ENCODE measurements at regions not wholly inside any gene's neighbourhood (a gene's known extent, or its start where the extent isn't known, plus 50 kb on each side); places are given as distances from the start of the nearest gene placed in this dataset.

GRCh38 chr13:72153272-72153671 is 286.3 kb upstream of the DACH1 start:
- DNase-seq: no peak

GRCh38 chr13:72151241-72151640 is 284.2 kb upstream of the DACH1 start:
- DNase-seq: no peak

- no peak for DNase-seq
Measured at GRCh38 chr13:72150502-72150901, 283.5 kb upstream of the DACH1 start.

GRCh38 chr13:72149701-72150100 is 282.7 kb upstream of the DACH1 start:
- no peak for DNase-seq

- no peak for DNase-seq
Measured at GRCh38 chr13:72146816-72147215, 279.8 kb upstream of the DACH1 start.

- no peak for DNase-seq
Measured at GRCh38 chr13:72145383-72145782, 278.4 kb upstream of the DACH1 start.

GRCh38 chr13:72144636-72145035 is 277.6 kb upstream of the DACH1 start:
- DNase-seq: no peak

GRCh38 chr13:72141855-72142519 is 275.0 kb upstream of the DACH1 start:
- no peak for DNase-seq

GRCh38 chr13:72139192-72139591 is 272.2 kb upstream of the DACH1 start:
- no peak for DNase-seq

- DNase-seq: no peak
Measured at GRCh38 chr13:72132075-72132474, 265.1 kb upstream of the DACH1 start.

- no peak for DNase-seq
Measured at GRCh38 chr13:72129117-72129516, 262.1 kb upstream of the DACH1 start.

GRCh38 chr13:72127031-72127430 is 260.0 kb upstream of the DACH1 start:
- no peak for DNase-seq

- DNase-seq: no peak
Measured at GRCh38 chr13:72126424-72126823, 259.4 kb upstream of the DACH1 start.

- no peak for DNase-seq
Measured at GRCh38 chr13:72125561-72125960, 258.6 kb upstream of the DACH1 start.

GRCh38 chr13:72122661-72123255 is 255.8 kb upstream of the DACH1 start:
- no peak for DNase-seq

GRCh38 chr13:72121466-72121865 is 254.5 kb upstream of the DACH1 start:
- DNase-seq: no peak

- DNase-seq: no peak
Measured at GRCh38 chr13:72120632-72121031, 253.6 kb upstream of the DACH1 start.

- no peak for DNase-seq
Measured at GRCh38 chr13:72113931-72114330, 246.9 kb upstream of the DACH1 start.

- no peak for DNase-seq
Measured at GRCh38 chr13:72113076-72113475, 246.1 kb upstream of the DACH1 start.

GRCh38 chr13:72112216-72112615 is 245.2 kb upstream of the DACH1 start:
- no peak for DNase-seq

- DNase-seq: no peak
Measured at GRCh38 chr13:72109863-72110262, 242.9 kb upstream of the DACH1 start.

- no peak for DNase-seq
Measured at GRCh38 chr13:72104656-72105180, 237.7 kb upstream of the DACH1 start.

- DNase-seq: no peak
Measured at GRCh38 chr13:72101768-72102400, 234.9 kb upstream of the DACH1 start.

- DNase-seq: no peak
Measured at GRCh38 chr13:72100339-72100738, 233.3 kb upstream of the DACH1 start.

Measured in activated CD4-positive, CD25-positive, alpha-beta regulatory T cell (primary cell).